GM19468 (cell line): ENCODE measurements at regions not wholly inside any gene's neighbourhood (a gene's known extent, or its start where the extent isn't known, plus 50 kb on each side); places are given as distances from the start of the nearest gene placed in this dataset.

ENCODE experiments used
- ATAC-seq: cut with Tn5 transposase; IDR thresholded peaks from one replicate; pipeline ENCODE4 v1.9.1; 2021; ENCODE audit warnings: mild to moderate bottlenecking, moderate library complexity, moderate number of reproducible peaks; ENCODE audit not compliant: unreplicated experiment; ENCODE audit errors: extremely low read depth

DNA sequence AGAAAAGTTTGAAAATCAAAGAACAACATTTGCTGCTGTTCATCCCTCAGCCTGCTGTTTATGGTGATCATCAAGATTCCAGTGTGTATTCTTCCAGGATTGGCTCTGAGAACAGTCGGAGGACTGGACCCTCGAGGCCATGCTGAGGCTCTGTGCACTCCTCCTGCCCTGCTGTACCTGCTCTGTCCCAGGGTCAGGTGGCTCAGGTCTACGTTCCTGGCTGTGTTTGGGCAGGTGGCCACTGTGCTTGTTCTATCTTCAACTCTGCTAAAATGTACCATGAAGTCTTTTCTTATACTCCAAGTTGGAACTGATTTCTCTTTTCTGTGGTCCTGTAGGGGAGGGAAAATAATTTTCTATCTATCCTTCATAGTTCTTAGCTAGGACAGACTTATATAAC lies 175.9 kb downstream of the RWDD3 start:
- no peak for ATAC-seq

DNA sequence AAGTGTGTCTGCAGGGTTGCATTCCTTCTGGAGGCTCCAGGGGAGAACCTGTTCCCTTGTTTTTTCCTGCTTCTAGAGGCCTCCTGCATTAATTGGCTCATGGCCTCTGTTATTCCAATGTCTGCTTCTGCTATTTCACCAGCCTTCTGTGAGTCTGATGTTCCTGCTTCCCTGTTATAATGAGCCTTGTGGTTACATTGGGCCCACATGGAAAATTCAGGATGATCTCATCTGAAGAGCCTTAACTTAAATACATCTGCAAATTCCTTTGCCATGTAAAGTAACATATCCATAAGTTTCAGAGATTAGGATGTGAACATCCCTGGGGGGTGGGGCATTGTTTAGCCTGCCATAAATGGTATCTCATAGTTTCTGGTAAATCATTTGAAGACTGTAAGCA lies 181.1 kb downstream of the RWDD3 start:
- ATAC-seq, result no peak

DNA sequence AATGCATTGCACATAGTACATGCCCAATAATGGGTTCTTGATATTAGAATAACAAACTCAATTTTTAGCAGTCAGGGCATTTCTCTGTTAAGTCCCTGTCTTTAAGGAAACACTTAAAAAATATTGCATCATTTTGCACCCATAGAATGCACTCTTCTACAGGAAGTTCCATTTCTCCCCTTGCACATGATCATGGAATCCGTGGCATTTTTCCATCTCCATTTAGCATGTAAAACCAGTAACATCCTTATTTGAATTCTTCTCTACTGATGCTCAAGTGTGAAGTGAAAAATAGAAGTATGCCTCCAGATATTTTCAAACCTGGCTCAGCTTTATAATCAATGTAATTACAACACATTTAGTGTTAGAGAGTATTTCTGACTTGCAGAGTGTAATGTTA lies 192.8 kb downstream of the RWDD3 start:
- no peak for ATAC-seq

DNA sequence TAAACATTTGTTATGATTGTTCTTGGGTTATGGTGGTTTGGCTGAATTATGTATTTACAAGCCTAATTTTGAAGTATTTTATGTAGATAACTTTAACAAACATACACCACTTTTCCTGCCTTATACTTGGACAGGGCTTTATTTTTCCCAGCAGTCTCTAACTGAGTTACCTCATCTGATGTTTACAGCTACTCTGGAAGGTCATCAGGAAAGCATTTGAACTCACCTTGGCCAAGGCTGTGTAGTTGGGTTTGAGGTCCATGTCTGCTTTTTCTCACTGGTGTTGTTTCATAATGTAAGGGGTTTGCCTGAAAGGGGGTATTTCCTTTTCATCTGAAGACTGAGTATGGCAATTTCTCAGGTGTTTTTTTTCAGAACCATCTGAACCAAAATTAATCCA lies 193.5 kb downstream of the RWDD3 start:
- no peak for ATAC-seq

DNA sequence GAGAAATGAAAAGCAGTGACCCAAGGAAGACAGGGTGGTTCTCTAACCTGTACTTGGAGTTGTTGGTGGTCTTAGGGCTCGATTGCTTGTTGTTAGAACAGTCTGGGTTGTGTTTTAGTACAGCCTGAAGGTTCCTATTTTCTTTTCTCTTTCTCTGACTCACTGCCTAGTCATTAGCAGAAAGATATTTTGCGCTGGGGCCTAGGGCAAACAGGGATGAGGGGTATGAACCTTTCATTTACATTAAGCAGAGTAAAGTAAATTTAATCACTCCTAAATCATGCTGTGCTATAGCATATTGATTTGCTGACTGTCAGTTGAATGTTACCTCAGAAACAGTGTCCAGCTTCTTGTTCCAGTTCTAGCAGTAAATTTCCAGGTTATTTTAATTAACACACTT lies 197.2 kb downstream of the RWDD3 start:
- no peak for ATAC-seq

DNA sequence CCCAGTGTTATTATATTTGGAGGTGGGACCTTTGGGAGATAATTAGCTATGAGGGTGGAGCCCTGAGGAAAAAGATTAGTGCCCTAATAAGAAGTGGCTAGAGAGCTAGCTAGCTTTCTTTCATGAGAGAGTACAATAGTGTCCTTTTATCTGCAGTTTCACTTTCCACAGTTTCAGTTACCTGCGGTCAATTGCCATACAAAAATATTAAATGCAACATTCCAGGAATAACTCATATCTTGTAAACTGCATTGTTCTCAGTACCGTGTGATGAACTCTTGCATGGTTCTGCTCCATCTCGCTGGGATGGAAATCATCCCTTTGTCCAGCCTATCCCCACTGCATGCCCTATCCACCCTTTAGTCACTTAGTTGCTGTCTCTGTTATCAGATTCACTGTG lies 201.6 kb downstream of the RWDD3 start:
- no peak for ATAC-seq

DNA sequence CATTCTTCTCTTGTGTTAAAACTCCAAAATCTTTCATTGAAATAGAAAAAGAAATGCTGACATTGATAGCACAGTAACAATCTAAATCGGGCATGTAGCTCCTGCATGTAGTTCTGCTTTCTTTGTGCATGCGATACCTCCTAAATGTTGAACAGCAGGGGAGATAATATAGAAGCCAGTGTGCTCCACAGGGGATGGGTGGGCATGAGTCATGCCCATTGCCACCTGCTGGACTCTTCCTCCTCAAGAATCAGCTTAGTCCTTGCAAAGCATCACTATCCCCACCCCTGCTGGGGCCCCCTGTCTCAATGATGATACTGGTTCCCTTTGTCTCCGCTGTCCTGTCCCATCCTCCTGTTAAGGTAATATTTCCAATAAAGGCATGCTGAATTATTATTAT lies 203.0 kb downstream of the RWDD3 start:
- ATAC-seq, result no peak

DNA sequence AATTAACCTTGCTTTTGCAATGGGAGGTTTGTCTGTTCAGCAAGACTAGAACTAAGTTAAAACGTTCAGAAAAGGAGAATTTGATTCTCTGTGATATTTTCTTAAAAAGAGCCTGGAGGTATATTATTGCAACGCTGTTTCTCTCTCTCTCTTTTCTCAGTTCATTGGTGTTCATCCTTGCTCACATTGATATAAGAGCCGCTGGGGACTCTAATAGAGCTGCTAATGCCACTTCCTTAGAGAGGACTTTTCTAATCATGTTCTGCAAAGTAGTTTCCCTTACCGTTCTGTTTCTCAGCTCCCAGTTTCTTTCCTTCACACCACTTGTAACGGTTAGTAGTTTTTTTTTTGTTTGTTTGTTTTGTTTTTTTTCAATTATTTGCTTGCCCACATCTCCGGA lies 203.8 kb downstream of the RWDD3 start:
- no peak for ATAC-seq

DNA sequence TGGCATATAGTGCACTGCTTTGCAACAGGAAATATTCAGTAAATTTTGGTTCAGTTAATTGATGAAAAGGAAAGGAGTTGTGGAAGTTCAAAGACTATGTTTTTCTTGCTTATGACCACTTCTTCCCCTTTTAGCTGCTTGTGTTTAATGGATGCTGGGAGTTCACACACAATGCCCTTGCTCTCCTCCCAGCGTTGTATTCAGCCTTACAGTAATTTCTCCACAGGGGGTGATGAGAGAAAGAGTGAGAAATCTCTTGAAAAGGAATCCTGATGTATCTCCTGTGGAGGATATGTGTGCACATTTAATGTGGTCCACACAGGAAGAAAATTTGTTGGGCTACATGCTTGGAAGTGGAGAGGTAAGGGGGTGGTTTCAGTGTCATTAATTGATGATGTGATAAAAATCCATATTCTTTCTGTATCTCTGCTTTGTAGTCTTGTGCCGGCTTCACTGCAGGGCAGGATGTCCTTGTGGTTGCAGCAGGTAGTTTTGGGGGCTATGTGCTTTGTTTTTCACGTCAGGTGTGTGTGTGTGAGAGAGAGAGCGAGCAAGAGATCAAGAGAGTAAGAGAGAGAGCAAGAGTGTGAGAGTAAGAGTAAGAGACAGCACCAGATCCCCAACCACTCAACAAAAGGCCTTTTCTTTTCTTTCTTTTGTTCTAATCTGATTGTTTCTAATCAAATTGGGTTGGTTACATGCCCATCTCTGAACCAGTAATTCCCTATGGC lies 204.4 kb downstream of the RWDD3 start:
- no peak for ATAC-seq

DNA sequence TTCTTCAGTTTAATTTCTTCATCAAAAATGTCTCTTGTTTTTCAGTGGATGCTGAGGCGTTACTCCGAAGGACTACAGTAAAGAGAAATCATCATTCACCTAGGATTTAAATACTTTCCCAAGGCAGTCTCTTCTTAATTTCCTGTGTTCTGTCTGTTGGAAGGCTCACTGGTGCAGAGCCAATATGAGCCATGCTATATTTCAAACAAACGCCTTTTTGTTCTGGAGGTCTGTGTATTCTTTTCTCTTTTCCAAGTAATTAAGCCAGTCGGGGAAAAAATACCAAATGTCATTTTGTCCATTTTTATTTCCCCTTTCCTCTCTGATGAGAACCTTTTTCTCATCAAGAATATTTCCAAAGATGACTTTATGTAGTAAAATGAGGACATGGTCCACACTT lies 206.5 kb downstream of the RWDD3 start:
- ATAC-seq, result no peak

DNA sequence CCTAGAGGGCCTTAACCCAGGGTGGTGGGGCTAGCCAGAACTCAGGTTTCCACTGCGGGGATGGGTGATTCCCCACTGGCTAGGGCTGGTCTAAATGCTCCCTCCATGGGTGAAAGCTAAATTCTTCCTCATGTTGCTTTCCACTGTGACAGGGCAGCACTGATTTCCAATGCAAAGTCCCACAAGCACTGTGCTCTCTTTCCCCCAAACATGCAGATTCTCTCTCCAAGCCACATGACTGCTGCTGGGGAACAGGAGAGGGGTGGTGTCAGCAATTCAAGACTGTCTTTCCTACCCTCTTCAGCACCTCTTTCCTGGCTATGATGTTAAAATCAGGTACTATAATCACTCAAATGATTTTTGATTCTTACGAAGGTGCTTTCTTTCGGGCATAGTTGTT lies 215.5 kb downstream of the RWDD3 start:
- ATAC-seq, result no peak

DNA sequence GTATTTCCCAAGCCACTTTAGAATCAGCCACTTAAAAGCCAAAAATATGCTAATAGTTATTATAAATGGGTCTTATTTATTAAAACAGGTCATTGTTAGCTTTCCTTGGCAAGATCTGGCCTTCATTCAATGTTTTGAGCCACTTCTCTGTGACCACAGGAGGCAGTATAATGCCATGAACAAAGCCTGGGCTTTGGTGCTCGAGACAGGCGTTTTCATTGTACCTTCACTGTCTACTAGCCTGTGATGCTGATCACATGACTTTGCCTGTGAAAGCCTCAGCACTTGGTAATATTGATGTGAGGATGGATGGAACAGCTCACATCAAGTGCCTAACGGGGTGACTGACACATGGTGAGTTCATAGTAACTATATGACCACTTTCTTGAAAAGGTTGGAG lies 217.0 kb downstream of the RWDD3 start:
- no peak for ATAC-seq

DNA sequence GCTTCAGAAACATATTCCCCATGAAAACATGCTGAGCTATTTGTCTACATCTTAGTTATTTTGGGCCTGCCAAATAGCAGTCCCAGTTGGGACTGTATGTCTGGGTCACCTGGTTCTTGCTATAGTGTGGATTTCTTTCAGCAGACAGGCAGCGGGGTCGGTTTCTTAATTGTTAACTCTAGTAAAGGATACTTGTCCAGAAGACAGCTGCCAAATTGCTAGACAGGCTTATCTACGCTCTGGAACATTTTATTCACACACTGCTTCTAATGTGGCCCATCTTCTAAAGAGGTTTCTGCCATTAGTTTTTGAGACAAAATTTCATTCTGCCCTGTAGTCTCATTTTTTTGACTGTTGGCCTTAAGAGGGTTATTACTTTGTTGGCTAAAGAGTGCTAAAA lies 217.9 kb downstream of the RWDD3 start:
- ATAC-seq, result no peak

DNA sequence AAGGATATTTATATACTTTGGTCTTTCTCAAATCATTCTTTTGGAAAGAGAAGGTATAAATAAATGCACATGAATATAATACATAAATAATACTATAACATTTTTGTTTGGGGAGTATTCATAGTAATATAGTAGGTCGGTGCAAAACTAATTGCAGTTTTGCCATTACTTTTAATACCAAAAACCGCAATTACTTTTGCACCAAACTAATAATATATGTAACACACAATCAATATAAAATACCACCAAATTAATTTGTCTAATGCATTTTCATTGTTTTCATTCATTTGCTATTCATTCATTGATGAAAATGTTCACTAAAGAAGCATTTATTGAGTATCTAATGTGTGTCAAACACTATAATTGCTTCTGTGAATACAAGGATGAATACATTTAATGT lies 219.0 kb downstream of the RWDD3 start:
- ATAC-seq, result no peak

DNA sequence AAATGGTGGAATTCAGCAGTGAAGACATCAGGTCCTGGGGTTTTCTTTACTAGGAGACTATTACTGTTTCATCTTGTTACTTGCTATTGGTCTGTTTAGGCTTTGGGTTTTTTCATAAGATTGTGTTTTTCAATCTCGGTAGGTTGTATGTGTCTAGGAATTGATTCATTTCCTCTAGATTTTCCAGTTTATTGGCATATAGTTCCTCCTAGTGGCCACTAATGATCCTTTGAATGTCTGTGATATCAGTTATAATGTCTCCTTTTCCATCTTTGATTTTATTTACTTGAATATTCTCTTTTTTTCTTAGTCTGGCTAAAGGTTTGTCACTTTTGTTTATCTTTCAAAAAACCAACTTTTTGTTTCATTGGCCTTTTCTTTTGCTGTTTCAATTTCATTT lies 233.0 kb downstream of the RWDD3 start:
- ATAC-seq, result no peak

DNA sequence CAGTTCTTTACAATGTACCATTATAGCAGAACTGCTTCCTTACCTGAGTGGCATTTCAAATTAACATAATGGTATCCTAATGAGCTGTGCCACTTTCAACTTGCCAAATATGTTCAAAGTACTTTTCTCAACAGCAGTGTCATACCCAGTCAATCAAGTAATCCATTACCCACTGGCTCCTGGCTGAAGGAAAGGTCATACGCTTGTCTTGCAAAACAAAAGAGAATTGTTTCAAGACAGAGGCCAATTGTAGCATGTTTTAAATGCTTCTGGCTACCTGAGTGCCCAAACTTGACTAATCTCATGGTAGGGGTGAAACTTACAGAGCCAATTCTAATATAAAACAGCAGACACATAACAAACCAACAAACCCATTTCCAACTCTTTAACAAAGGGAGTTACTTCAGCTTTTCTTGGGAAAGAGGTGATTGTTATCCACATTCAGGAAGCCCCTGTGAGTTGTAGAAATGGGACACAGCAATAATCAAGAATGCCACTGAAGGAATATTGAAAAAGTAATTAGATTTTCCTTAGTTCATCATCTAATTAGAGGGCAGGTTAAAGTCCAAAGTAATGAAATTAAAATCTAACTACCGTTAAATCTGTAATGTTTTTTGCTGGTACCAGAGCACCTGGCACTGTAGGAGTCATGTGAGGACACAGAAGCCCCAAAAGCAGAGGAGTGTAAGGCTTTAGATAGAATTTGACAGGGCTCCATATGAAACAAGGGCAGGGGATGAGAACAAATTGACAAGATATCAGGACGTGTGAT lies 241.9 kb downstream of the RWDD3 start:
- ATAC-seq, result no peak

DNA sequence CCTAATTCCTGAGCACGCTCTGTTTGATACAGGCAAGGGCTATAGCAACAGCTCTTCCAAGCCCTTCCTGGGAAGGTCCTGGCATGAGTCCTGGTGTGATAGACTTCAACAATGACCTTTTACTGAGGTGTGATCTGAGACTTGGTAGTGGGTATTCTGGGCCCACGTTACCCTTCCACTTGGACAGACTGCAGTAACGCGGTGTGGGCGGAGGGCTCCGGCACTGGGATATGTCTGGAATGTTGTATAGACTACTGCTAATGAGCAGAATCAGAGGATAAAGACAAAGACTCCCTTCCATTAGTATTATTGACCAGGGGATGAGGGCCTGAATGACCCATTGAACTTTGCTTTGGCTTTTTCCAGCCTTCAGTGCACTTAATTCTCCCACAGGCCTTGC lies 262.3 kb downstream of the RWDD3 start:
- ATAC-seq, result no peak

DNA sequence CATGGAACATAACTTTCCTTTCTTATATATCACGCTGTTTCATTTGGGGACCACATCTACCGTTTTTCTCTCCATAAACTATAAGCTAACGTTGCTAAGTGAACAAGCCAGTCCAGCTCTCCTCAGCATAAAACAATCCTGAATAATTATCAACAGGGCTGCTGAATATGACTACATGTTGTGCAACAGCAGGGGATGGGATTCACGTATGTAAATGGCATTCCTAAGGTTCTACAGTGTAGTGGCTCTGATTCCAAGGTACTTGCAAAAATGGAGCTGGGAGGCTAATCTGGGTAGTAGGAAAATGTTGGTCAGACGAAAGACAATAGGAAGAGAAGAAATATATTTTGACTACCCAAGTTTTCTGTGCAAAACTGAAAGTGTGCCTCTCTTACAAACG lies 262.8 kb downstream of the RWDD3 start:
- no peak for ATAC-seq

DNA sequence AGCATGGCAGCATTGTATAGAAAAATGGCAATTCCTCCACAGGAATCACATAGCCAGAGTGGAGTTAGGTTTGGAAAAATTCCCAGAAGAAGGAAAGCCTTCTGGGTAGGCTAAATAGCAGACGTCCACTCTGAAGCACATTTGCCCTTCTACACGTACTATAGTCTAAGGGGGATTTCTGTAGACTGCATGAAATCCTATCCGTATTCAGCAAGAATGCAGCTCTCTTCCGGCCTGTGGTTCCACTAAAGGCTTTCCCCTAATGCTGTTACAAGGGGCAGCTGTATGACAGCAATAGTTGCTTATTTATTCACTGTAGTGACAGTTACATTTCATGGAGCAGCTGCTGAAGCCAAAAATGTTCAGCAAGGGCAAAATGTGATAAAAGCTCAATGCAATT lies 263.6 kb downstream of the RWDD3 start:
- no peak for ATAC-seq

DNA sequence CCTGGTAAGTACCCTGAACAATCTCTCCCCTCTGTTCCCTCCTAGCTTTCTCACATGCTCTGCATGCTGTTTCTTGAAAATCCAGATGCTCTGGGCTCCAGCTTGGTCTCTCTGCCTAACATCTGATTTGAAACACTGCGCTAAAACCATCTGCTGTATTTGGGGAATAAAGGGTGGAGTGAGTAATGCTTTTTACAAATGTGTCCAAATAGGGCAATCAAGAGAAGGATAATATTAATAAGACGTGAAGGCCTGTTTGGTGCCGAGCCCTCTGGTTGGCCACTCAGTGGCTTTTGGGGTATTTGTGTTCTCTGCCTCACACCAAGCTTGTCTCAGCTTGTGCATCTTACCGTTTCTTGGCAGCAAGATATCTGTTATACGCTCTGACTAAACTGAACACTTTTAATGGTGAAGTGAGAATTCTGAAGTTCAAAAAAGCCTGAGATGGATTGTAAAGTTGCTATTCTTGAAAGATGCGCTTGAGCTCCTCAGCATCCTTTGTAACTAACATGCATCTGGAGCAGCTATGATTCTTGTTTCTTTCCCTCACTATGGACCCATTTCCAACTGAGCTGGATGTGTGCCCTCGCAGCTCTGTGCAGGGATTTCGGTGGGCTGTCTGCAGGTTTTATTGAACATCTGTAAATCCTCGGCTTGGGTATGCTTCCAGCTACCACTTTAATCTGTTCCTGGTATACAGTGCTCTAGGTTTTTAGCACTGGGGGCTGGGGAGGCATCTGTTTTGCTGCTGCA lies 269.4 kb downstream of the RWDD3 start:
- no peak for ATAC-seq

DNA sequence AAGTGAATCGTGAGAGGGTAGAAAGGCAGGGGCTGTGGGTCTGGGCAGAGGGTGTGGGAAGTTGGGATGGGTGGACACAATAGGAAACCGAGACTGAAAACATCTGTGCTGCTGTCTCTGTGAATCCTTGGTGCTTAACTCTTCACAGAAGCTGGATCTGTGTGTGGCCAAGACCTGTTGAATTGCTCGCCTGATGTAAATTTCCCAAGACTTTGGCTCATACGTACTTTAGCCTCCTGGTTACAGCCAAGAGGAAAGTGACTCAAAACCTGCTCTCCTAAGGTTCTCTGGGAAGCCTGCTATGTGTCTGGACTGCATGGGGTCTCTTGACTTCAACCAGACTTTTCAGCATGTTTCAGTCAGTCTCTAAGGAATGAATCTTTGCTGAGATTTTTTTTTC lies 270.3 kb downstream of the RWDD3 start:
- ATAC-seq, result no peak
